ENCODE measurements at regions not wholly inside any gene's neighbourhood (a gene's known extent, or its start where the extent isn't known, plus 50 kb on each side); places are given as distances from the start of the nearest gene placed in this dataset.

- no peak overlapping the region for H3K27ac ChIP-seq (ENCODE audit: extremely low read length, insufficient read depth, low read length)
- FAIRE-seq (peak; percentile 89), DNase-seq (ENCODE audit: low spot score) (peak; percentile 46), ATAC-seq (peak; percentile 96)
- H2AFZ ChIP-seq (ENCODE audit: low read length), result no peak overlapping the region
- intact Hi-C loops (cut with micrococcal nuclease; ENCODE audit: unreplicated experiment), result loop anchor here (1.0 kb wide), 2 partner anchors 78 to 677 kb away; no protein-coding TSS in a partner anchor
- no peaks in the 10 kb centered on the region for H3K79me2 ChIP-seq (ENCODE audit: insufficient read depth, low read length)
- CTCF ChIA-PET (ENCODE audit: low intra/inter-chr PET ratio, low total read pairs), result interaction anchor here (2.2 kb wide), 1 partner anchor 78 kb away, joined by 11 read pairs; no protein-coding TSS in a partner anchor
- no TSS peak for BruUV-seq (replicated peaks)
- H3K9ac ChIP-seq (ENCODE audit: insufficient read depth, low read depth, low read length), result no peak overlapping the region
- H4K20me1 ChIP-seq (ENCODE audit: insufficient read depth, low read length), result no peaks in the 10 kb centered on the region
- H3K4me3 ChIP-seq (replicated peaks in 1 of 3; ENCODE audit: insufficient read depth in 1 of 3, low read depth in 2 of 3, low read length in 3 of 3), result no peak overlapping the region
- no peaks in the 10 kb centered on the region for H3K9me3 ChIP-seq (ENCODE audit: low read length)
- no peaks in the 10 kb centered on the region for H3K36me3 ChIP-seq (replicated peaks in 1 of 2; ENCODE audit: control insufficient read depth in 1 of 2, insufficient read depth in 2 of 2, low read length in 2 of 2)
- peaks cover 0 to 4% of the 10 kb centered on the region in 2 experiments; a peak in 1 of 5 replicates for H3K27me3 ChIP-seq (ENCODE audit: control insufficient read depth in 1 of 2, insufficient read depth in 2 of 2, low read length in 2 of 2)
- in situ Hi-C loops (cut with HindIII; ENCODE audit: extremely low pct_ligation_motif_present, low pct_unique_long_range_greater_than_20kb), result no loop called here
- peaks cover 2% of the 10 kb centered on the region for H3K4me1 ChIP-seq (ENCODE audit: insufficient read depth, low read length)
- WGBS (ENCODE audit: low lambda C conversion rate), result 14% methylated on average over 12 of the region's 16 CpGs
- peak overlapping the region; percentile 30 for H3K4me2 ChIP-seq (ENCODE audit: low read depth, low read length)
- POLR2A ChIA-PET, result interaction anchor here (0.5 kb wide), 1 partner anchor 1132 kb away, joined by 5 read pairs; no protein-coding TSS in a partner anchor
- TF ChIP-seq, protein P1, sequence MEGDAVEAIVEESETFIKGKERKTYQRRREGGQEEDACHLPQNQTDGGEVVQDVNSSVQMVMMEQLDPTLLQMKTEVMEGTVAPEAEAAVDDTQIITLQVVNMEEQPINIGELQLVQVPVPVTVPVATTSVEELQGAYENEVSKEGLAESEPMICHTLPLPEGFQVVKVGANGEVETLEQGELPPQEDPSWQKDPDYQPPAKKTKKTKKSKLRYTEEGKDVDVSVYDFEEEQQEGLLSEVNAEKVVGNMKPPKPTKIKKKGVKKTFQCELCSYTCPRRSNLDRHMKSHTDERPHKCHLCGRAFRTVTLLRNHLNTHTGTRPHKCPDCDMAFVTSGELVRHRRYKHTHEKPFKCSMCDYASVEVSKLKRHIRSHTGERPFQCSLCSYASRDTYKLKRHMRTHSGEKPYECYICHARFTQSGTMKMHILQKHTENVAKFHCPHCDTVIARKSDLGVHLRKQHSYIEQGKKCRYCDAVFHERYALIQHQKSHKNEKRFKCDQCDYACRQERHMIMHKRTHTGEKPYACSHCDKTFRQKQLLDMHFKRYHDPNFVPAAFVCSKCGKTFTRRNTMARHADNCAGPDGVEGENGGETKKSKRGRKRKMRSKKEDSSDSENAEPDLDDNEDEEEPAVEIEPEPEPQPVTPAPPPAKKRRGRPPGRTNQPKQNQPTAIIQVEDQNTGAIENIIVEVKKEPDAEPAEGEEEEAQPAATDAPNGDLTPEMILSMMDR (CRISPR knock-in tag; IDR thresholded peaks at IDR 0.05), result peak; percentile 85
- TF ChIP-seq ZSCAN30 (CRISPR knock-in tag; IDR thresholded peaks at IDR 0.05) (no peak), HDAC2 (CRISPR knock-in tag; IDR thresholded peaks at IDR 0.05) (no peak), XRCC5 (optimal IDR thresholded peaks at IDR 0.05; ENCODE audit: low read length) (peak; percentile 71), SMC3 (IDR thresholded peaks at IDR 0.05; ENCODE audit: low read length) (peak; percentile 77), RXRB (CRISPR knock-in tag; IDR thresholded peaks at IDR 0.05; ENCODE audit: borderline replicate concordance) (no peak), PATZ1 (CRISPR knock-in tag; IDR thresholded peaks at IDR 0.05) (no peak), ZNF331 (CRISPR knock-in tag; IDR thresholded peaks at IDR 0.05) (peak; percentile 33; the same call in 1 of the 2 replicates), ZNF788 (CRISPR knock-in tag; IDR thresholded peaks at IDR 0.05; ENCODE audit: borderline replicate concordance) (no peak), ZNF205 (CRISPR knock-in tag; IDR thresholded peaks at IDR 0.05) (no peak), ZNF501 (CRISPR knock-in tag; IDR thresholded peaks at IDR 0.05) (no peak), MAFF (IDR thresholded peaks at IDR 0.05; ENCODE audit: low read depth, low read length) (no peak), SOX13 (IDR thresholded peaks at IDR 0.05) (no peak), SOX13 (CRISPR knock-in tag; conservative IDR thresholded peaks at IDR 0.05 in 1 of 2, IDR thresholded peaks at IDR 0.05 in 1 of 2) (no peak), POLR2A (IDR thresholded peaks at IDR 0.05; ENCODE audit: insufficient read depth in 1 of 2, low read depth in 2 of 2, low read length in 2 of 2) (no peak)
- TF ChIP-seq, protein P2, sequence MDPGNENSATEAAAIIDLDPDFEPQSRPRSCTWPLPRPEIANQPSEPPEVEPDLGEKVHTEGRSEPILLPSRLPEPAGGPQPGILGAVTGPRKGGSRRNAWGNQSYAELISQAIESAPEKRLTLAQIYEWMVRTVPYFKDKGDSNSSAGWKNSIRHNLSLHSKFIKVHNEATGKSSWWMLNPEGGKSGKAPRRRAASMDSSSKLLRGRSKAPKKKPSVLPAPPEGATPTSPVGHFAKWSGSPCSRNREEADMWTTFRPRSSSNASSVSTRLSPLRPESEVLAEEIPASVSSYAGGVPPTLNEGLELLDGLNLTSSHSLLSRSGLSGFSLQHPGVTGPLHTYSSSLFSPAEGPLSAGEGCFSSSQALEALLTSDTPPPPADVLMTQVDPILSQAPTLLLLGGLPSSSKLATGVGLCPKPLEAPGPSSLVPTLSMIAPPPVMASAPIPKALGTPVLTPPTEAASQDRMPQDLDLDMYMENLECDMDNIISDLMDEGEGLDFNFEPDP (CRISPR knock-in tag; conservative IDR thresholded peaks at IDR 0.05), result no peak
- TF ChIP-seq, protein P3, sequence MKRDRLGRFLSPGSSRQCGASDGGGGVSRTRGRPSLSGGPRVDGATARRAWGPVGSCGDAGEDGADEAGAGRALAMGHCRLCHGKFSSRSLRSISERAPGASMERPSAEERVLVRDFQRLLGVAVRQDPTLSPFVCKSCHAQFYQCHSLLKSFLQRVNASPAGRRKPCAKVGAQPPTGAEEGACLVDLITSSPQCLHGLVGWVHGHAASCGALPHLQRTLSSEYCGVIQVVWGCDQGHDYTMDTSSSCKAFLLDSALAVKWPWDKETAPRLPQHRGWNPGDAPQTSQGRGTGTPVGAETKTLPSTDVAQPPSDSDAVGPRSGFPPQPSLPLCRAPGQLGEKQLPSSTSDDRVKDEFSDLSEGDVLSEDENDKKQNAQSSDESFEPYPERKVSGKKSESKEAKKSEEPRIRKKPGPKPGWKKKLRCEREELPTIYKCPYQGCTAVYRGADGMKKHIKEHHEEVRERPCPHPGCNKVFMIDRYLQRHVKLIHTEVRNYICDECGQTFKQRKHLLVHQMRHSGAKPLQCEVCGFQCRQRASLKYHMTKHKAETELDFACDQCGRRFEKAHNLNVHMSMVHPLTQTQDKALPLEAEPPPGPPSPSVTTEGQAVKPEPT (CRISPR knock-in tag; IDR thresholded peaks at IDR 0.05; ENCODE audit: low read depth), result no peak
These were observed 130.9 kb upstream of the SLC30A5 start for GRCh38 chr5:68962757-68963484.

Data from HepG2 (cell line).